Nephron (organoid): ENCODE measurements at regions not wholly inside any gene's neighbourhood (a gene's known extent, or its start where the extent isn't known, plus 50 kb on each side); places are given as distances from the start of the nearest gene placed in this dataset.
"Not testable (repeated sequence)": the region's sequence is repeated elsewhere in the genome, so short reads cannot be mapped to it uniquely, and the experiment has no call there.

Experiments
- H3K27ac Mint-ChIP-seq, 3 experiments: 2 replicates each; pipeline ENCODE4 v1.8.0; 2020; ENCODE audit warnings: mixed read lengths in 3 of 3, mild to moderate bottlenecking in 2 of 3, moderate library complexity in 1 of 3
- H3K27me3 Mint-ChIP-seq: 2 replicates; pipeline ENCODE4 v1.8.0; 2021; ENCODE audit warnings: low read depth, mild to moderate bottlenecking, moderate library complexity, mixed read lengths
- H3K36me3 Mint-ChIP-seq: 2 replicates; pipeline ENCODE4 v1.8.0; 2020; ENCODE audit warnings: low read depth, mixed read lengths
- H3K4me1 Mint-ChIP-seq: 2 replicates; pipeline ENCODE4 v1.8.0; 2020; ENCODE audit warnings: mixed read lengths
- H3K4me3 Mint-ChIP-seq, 3 experiments: 2 replicates each; pipeline ENCODE4 v1.8.0; 2020; ENCODE audit warnings: mild to moderate bottlenecking in 3 of 3, mixed read lengths in 3 of 3, moderate library complexity in 2 of 3
- H3K9me3 Mint-ChIP-seq: 2 replicates; pipeline ENCODE4 v1.8.0; 2020; ENCODE audit warnings: mixed read lengths
- CTCF ChIP-seq, 3 experiments: fragments of 200-600 bp; sonication (generic); IDR thresholded peaks; one replicate each; pipeline ENCODE4 v1.5.0; 2021; ENCODE audit warnings: antibody characterized with exemption in 3 of 3; ENCODE audit not compliant: unreplicated experiment in 3 of 3

DNA sequence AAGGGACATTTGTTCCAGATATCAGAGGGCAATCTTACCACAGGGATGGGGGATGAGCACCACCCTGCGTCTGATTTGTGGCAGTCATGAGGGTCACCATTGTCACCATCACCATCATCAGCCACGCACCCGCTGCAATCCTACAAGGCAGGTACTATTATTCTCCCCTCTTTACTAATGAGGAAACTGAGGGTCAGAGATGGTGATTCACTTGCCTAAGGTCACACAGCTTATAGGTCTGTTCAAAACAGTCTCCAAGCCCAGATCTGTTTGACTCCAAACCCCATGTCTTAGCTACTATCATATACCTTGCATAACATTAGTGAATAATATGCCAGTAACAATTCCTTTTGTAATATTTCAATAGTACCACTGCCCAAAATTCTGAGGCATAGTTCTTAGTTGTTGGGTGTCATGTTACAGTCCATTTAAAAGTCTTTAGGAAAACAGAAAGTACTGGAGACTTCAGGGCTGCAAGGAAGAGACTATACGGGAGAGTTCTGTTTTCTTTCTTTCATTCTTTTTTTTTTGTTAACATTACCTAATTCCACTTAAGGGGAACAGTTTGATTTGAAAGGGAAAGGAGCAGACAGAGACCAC, 166.4 kb downstream of the C16orf95 start:
- Mint-ChIP-seq H3K27ac (no peak overlapping the region), H3K4me1 (peaks cover 9% of the 10 kb centered on the region), H3K9me3 (peaks cover 7% of the 10 kb centered on the region), H3K27me3 (peaks cover 44% of the 10 kb centered on the region), H3K36me3 (peaks cover 8% of the 10 kb centered on the region), H3K4me3 (no peak overlapping the region)
- no peak for TF ChIP-seq CTCF (IDR thresholded peaks at IDR 0.05; ENCODE audit: unreplicated experiment in 3 of 3)

- Mint-ChIP-seq H3K27ac (no peak overlapping the region), H3K27me3 (peaks cover 48% of the 10 kb centered on the region), H3K4me1 (peaks cover 9% of the 10 kb centered on the region), H3K4me3 (no peak overlapping the region), H3K36me3 (peaks cover 8% of the 10 kb centered on the region), H3K9me3 (peaks cover 7% of the 10 kb centered on the region)
- TF ChIP-seq CTCF (IDR thresholded peaks at IDR 0.05; ENCODE audit: unreplicated experiment in 3 of 3), result no peak
Measured at GRCh38 chr16:87152221-87152755, 164.9 kb downstream of the C16orf95 start.

- peaks cover 7% of the 10 kb centered on the region for H3K9me3 Mint-ChIP-seq
- H3K27ac Mint-ChIP-seq, result no peak overlapping the region
- H3K4me1 Mint-ChIP-seq, result peaks cover 9% of the 10 kb centered on the region
- no peak overlapping the region for H3K4me3 Mint-ChIP-seq
- TF ChIP-seq CTCF (IDR thresholded peaks at IDR 0.05; ENCODE audit: unreplicated experiment in 3 of 3), result no peak
- peaks cover 43% of the 10 kb centered on the region for H3K27me3 Mint-ChIP-seq
- peaks cover 8% of the 10 kb centered on the region for H3K36me3 Mint-ChIP-seq
Measured at GRCh38 chr16:87153326-87153725, 163.9 kb downstream of the C16orf95 start.

GRCh38 chr16:87155315-87155714, 161.9 kb downstream of the C16orf95 start:
- H3K4me1 Mint-ChIP-seq, result not testable (repeated sequence)

GRCh38 chr16:87156195-87156594, 161.0 kb downstream of the C16orf95 start:
- peaks cover 6% of the 10 kb centered on the region for H3K9me3 Mint-ChIP-seq
- H3K27me3 Mint-ChIP-seq, result peaks cover 45% of the 10 kb centered on the region
- peaks cover 4% of the 10 kb centered on the region for H3K36me3 Mint-ChIP-seq
- no peak for TF ChIP-seq CTCF (IDR thresholded peaks at IDR 0.05; ENCODE audit: unreplicated experiment in 3 of 3)
- no peak overlapping the region for H3K4me3 Mint-ChIP-seq
- H3K27ac Mint-ChIP-seq, result no peak overlapping the region
- H3K4me1 Mint-ChIP-seq, result peaks cover 4% of the 10 kb centered on the region

More at GRCh38 chr16:87155315-87155714, 161.9 kb downstream of the C16orf95 start:
- not testable (repeated sequence) for H3K36me3 Mint-ChIP-seq, H3K9me3 Mint-ChIP-seq, H3K4me3 Mint-ChIP-seq, H3K27ac Mint-ChIP-seq
- H3K27me3 Mint-ChIP-seq, result peaks cover 44% of the 10 kb centered on the region

- Mint-ChIP-seq H3K36me3 (peaks cover 4% of the 10 kb centered on the region), H3K4me1 (no peaks in the 10 kb centered on the region), H3K9me3 (peaks cover 3% of the 10 kb centered on the region), H3K27me3 (peaks cover 48% of the 10 kb centered on the region), H3K27ac (peak overlapping the region; percentile 12 to 52 (median 26)), H3K4me3 (no peak overlapping the region)
- no peak for TF ChIP-seq CTCF (IDR thresholded peaks at IDR 0.05; ENCODE audit: unreplicated experiment in 3 of 3)
Measured at GRCh38 chr16:87160234-87160636, 157.0 kb downstream of the C16orf95 start.
